ENCODE measurements at regions not wholly inside any gene's neighbourhood (a gene's known extent, or its start where the extent isn't known, plus 50 kb on each side); places are given as distances from the start of the nearest gene placed in this dataset.

- TF ChIP-seq, protein P1, sequence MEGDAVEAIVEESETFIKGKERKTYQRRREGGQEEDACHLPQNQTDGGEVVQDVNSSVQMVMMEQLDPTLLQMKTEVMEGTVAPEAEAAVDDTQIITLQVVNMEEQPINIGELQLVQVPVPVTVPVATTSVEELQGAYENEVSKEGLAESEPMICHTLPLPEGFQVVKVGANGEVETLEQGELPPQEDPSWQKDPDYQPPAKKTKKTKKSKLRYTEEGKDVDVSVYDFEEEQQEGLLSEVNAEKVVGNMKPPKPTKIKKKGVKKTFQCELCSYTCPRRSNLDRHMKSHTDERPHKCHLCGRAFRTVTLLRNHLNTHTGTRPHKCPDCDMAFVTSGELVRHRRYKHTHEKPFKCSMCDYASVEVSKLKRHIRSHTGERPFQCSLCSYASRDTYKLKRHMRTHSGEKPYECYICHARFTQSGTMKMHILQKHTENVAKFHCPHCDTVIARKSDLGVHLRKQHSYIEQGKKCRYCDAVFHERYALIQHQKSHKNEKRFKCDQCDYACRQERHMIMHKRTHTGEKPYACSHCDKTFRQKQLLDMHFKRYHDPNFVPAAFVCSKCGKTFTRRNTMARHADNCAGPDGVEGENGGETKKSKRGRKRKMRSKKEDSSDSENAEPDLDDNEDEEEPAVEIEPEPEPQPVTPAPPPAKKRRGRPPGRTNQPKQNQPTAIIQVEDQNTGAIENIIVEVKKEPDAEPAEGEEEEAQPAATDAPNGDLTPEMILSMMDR (IDR thresholded peaks at IDR 0.05), result no peak
- TF ChIP-seq REST (IDR thresholded peaks at IDR 0.05; ENCODE audit: insufficient read depth in 1 of 2, low read depth in 2 of 2, low read length in 1 of 2) (no peak), POLR2AphosphoS5 (IDR thresholded peaks at IDR 0.05; ENCODE audit: low read depth, low read length) (no peak)
Measured at GRCh38 chr4:160182727-160183126, 1079.8 kb downstream of the RAPGEF2 start.

Data from Panc1 (cell line).